ENCODE measurements at regions not wholly inside any gene's neighbourhood (a gene's known extent, or its start where the extent isn't known, plus 50 kb on each side); places are given as distances from the start of the nearest gene placed in this dataset.

- Histone ChIP-seq H3K4me1 (ENCODE audit: control extremely low read depth in 1 of 4, control insufficient read depth in 4 of 4, insufficient read depth in 4 of 4, low read length in 3 of 4) (no peaks in the 10 kb centered on the region), H3K27ac (ENCODE audit: insufficient read depth in 1 of 2, low read depth in 1 of 2, low read length in 2 of 2, poor library complexity in 1 of 2, severe bottlenecking in 2 of 2) (no peak overlapping the region), H3K4me3 (ENCODE audit: control insufficient read depth in 1 of 7, extremely low read depth in 1 of 7, insufficient read depth in 4 of 7, low read depth in 2 of 7, low read length in 6 of 7) (no peak overlapping the region), H3K9me3 (ENCODE audit: control extremely low read depth in 1 of 5, control insufficient read depth in 4 of 5, insufficient read depth in 2 of 5, low read depth in 1 of 5, low read length in 4 of 5) (no peaks in the 10 kb centered on the region), H3K36me3 (ENCODE audit: control insufficient read depth in 4 of 4, insufficient read depth in 4 of 4, low read length in 3 of 4) (no peaks in the 10 kb centered on the region), H3K27me3 (replicated peaks in 2 of 5; ENCODE audit: control insufficient read depth in 4 of 5, insufficient read depth in 5 of 5, low read length in 4 of 5) (no peaks in the 10 kb centered on the region)
- ChIA-PET CTCF (interaction anchor here (2.0 kb wide), 1 partner anchor 9 kb away, joined by 6 read pairs; no protein-coding TSS in a partner anchor), POLR2A (no interaction called here)
- DNase-seq: no peak
- WGBS (ENCODE audit: insufficient coverage): no CpG with 5 or more reads among the region's 1 CpG
Observed at GRCh38 chr4:31104043-31104442, 383.9 kb downstream of the PCDH7 start.

- WGBS (ENCODE audit: insufficient coverage): 100% methylated on average over 3 of the region's 3 CpGs
- DNase-seq: no peak
- Histone ChIP-seq H3K36me3 (ENCODE audit: control insufficient read depth in 4 of 4, insufficient read depth in 4 of 4, low read length in 3 of 4) (no peaks in the 10 kb centered on the region), H3K9me3 (ENCODE audit: control extremely low read depth in 1 of 5, control insufficient read depth in 4 of 5, insufficient read depth in 2 of 5, low read depth in 1 of 5, low read length in 4 of 5) (no peaks in the 10 kb centered on the region), H3K27me3 (replicated peaks in 2 of 5; ENCODE audit: control insufficient read depth in 4 of 5, insufficient read depth in 5 of 5, low read length in 4 of 5) (no peaks in the 10 kb centered on the region), H3K4me3 (ENCODE audit: control insufficient read depth in 1 of 7, extremely low read depth in 1 of 7, insufficient read depth in 4 of 7, low read depth in 2 of 7, low read length in 6 of 7) (no peak overlapping the region), H3K4me1 (ENCODE audit: control extremely low read depth in 1 of 4, control insufficient read depth in 4 of 4, insufficient read depth in 4 of 4, low read length in 3 of 4) (no peaks in the 10 kb centered on the region), H3K27ac (ENCODE audit: insufficient read depth in 1 of 2, low read depth in 1 of 2, low read length in 2 of 2, poor library complexity in 1 of 2, severe bottlenecking in 2 of 2) (no peak overlapping the region)
- ChIA-PET POLR2A (no interaction called here), CTCF (interaction anchor here (2.0 kb wide), 1 partner anchor 9 kb away, joined by 6 read pairs; no protein-coding TSS in a partner anchor)
Observed at GRCh38 chr4:31104577-31104976, 384.4 kb downstream of the PCDH7 start.

- POLR2A ChIA-PET: no interaction called here
- no peak for DNase-seq
- Histone ChIP-seq H3K4me1 (ENCODE audit: control extremely low read depth in 1 of 4, control insufficient read depth in 4 of 4, insufficient read depth in 4 of 4, low read length in 3 of 4) (no peaks in the 10 kb centered on the region), H3K36me3 (ENCODE audit: control insufficient read depth in 4 of 4, insufficient read depth in 4 of 4, low read length in 3 of 4) (no peaks in the 10 kb centered on the region), H3K27ac (ENCODE audit: insufficient read depth in 1 of 2, low read depth in 1 of 2, low read length in 2 of 2, poor library complexity in 1 of 2, severe bottlenecking in 2 of 2) (no peak overlapping the region), H3K27me3 (replicated peaks in 2 of 5; ENCODE audit: control insufficient read depth in 4 of 5, insufficient read depth in 5 of 5, low read length in 4 of 5) (no peaks in the 10 kb centered on the region), H3K4me3 (ENCODE audit: control insufficient read depth in 1 of 7, extremely low read depth in 1 of 7, insufficient read depth in 4 of 7, low read depth in 2 of 7, low read length in 6 of 7) (no peak overlapping the region), H3K9me3 (ENCODE audit: control extremely low read depth in 1 of 5, control insufficient read depth in 4 of 5, insufficient read depth in 2 of 5, low read depth in 1 of 5, low read length in 4 of 5) (no peaks in the 10 kb centered on the region)
- no CpG with 5 or more reads among the region's 1 CpG for WGBS (ENCODE audit: insufficient coverage)
- CTCF ChIA-PET: no interaction called here
Observed at GRCh38 chr4:31106419-31106818, 386.2 kb downstream of the PCDH7 start.

- no peaks in the 10 kb centered on the region for H3K9me3 ChIP-seq (ENCODE audit: control extremely low read depth in 1 of 5, control insufficient read depth in 4 of 5, insufficient read depth in 2 of 5, low read depth in 1 of 5, low read length in 4 of 5)
- no peak overlapping the region for H3K27ac ChIP-seq (ENCODE audit: insufficient read depth in 1 of 2, low read depth in 1 of 2, low read length in 2 of 2, poor library complexity in 1 of 2, severe bottlenecking in 2 of 2)
- CTCF ChIA-PET: no interaction called here
- H3K4me1 ChIP-seq (ENCODE audit: control extremely low read depth in 1 of 4, control insufficient read depth in 4 of 4, insufficient read depth in 4 of 4, low read length in 3 of 4): no peaks in the 10 kb centered on the region
- H3K36me3 ChIP-seq (ENCODE audit: control insufficient read depth in 4 of 4, insufficient read depth in 4 of 4, low read length in 3 of 4): no peaks in the 10 kb centered on the region
- no peak overlapping the region for H3K4me3 ChIP-seq (ENCODE audit: control insufficient read depth in 1 of 7, extremely low read depth in 1 of 7, insufficient read depth in 4 of 7, low read depth in 2 of 7, low read length in 6 of 7)
- 100% methylated on average over 1 of the region's 2 CpGs for WGBS (ENCODE audit: insufficient coverage)
- POLR2A ChIA-PET: no interaction called here
- DNase-seq: no peak
- H3K27me3 ChIP-seq (replicated peaks in 2 of 5; ENCODE audit: control insufficient read depth in 4 of 5, insufficient read depth in 5 of 5, low read length in 4 of 5): no peaks in the 10 kb centered on the region
Observed at GRCh38 chr4:31107362-31107761, 387.2 kb downstream of the PCDH7 start.

GRCh38 chr4:31108762-31109161, 388.6 kb downstream of the PCDH7 start:
- WGBS (ENCODE audit: insufficient coverage): no CpG with 5 or more reads among the region's 1 CpG
- POLR2A ChIA-PET: no interaction called here

GRCh38 chr4:31111790-31112189, 391.6 kb downstream of the PCDH7 start:
- H3K27me3 ChIP-seq (replicated peaks in 2 of 5; ENCODE audit: control insufficient read depth in 4 of 5, insufficient read depth in 5 of 5, low read length in 4 of 5): no peaks in the 10 kb centered on the region
- CTCF ChIA-PET: no interaction called here
- no peaks in the 10 kb centered on the region for H3K4me1 ChIP-seq (ENCODE audit: control extremely low read depth in 1 of 4, control insufficient read depth in 4 of 4, insufficient read depth in 4 of 4, low read length in 3 of 4)
- no peak overlapping the region for H3K4me3 ChIP-seq (ENCODE audit: control insufficient read depth in 1 of 7, extremely low read depth in 1 of 7, insufficient read depth in 4 of 7, low read depth in 2 of 7, low read length in 6 of 7)
- DNase-seq: no peak
- no peaks in the 10 kb centered on the region for H3K36me3 ChIP-seq (ENCODE audit: control insufficient read depth in 4 of 4, insufficient read depth in 4 of 4, low read length in 3 of 4)
- H3K9me3 ChIP-seq (ENCODE audit: control extremely low read depth in 1 of 5, control insufficient read depth in 4 of 5, insufficient read depth in 2 of 5, low read depth in 1 of 5, low read length in 4 of 5): no peaks in the 10 kb centered on the region
- H3K27ac ChIP-seq (ENCODE audit: insufficient read depth in 1 of 2, low read depth in 1 of 2, low read length in 2 of 2, poor library complexity in 1 of 2, severe bottlenecking in 2 of 2): no peak overlapping the region
- POLR2A ChIA-PET: no interaction called here

More at GRCh38 chr4:31108762-31109161, 388.6 kb downstream of the PCDH7 start:
- Histone ChIP-seq H3K9me3 (ENCODE audit: control extremely low read depth in 1 of 5, control insufficient read depth in 4 of 5, insufficient read depth in 2 of 5, low read depth in 1 of 5, low read length in 4 of 5) (no peaks in the 10 kb centered on the region), H3K27ac (ENCODE audit: insufficient read depth in 1 of 2, low read depth in 1 of 2, low read length in 2 of 2, poor library complexity in 1 of 2, severe bottlenecking in 2 of 2) (no peak overlapping the region), H3K27me3 (replicated peaks in 2 of 5; ENCODE audit: control insufficient read depth in 4 of 5, insufficient read depth in 5 of 5, low read length in 4 of 5) (no peaks in the 10 kb centered on the region), H3K36me3 (ENCODE audit: control insufficient read depth in 4 of 4, insufficient read depth in 4 of 4, low read length in 3 of 4) (no peaks in the 10 kb centered on the region), H3K4me3 (ENCODE audit: control insufficient read depth in 1 of 7, extremely low read depth in 1 of 7, insufficient read depth in 4 of 7, low read depth in 2 of 7, low read length in 6 of 7) (no peak overlapping the region), H3K4me1 (ENCODE audit: control extremely low read depth in 1 of 4, control insufficient read depth in 4 of 4, insufficient read depth in 4 of 4, low read length in 3 of 4) (no peaks in the 10 kb centered on the region)
- CTCF ChIA-PET: no interaction called here
- no peak for DNase-seq

- DNase-seq: no peak
- Histone ChIP-seq H3K36me3 (ENCODE audit: control insufficient read depth in 4 of 4, insufficient read depth in 4 of 4, low read length in 3 of 4) (no peaks in the 10 kb centered on the region), H3K27ac (ENCODE audit: insufficient read depth in 1 of 2, low read depth in 1 of 2, low read length in 2 of 2, poor library complexity in 1 of 2, severe bottlenecking in 2 of 2) (no peak overlapping the region), H3K4me1 (ENCODE audit: control extremely low read depth in 1 of 4, control insufficient read depth in 4 of 4, insufficient read depth in 4 of 4, low read length in 3 of 4) (no peaks in the 10 kb centered on the region), H3K4me3 (ENCODE audit: control insufficient read depth in 1 of 7, extremely low read depth in 1 of 7, insufficient read depth in 4 of 7, low read depth in 2 of 7, low read length in 6 of 7) (no peak overlapping the region), H3K9me3 (ENCODE audit: control extremely low read depth in 1 of 5, control insufficient read depth in 4 of 5, insufficient read depth in 2 of 5, low read depth in 1 of 5, low read length in 4 of 5) (no peaks in the 10 kb centered on the region), H3K27me3 (replicated peaks in 2 of 5; ENCODE audit: control insufficient read depth in 4 of 5, insufficient read depth in 5 of 5, low read length in 4 of 5) (no peaks in the 10 kb centered on the region)
- ChIA-PET CTCF (no interaction called here), POLR2A (no interaction called here)
- no CpG with 5 or more reads among the region's 6 CpGs for WGBS (ENCODE audit: insufficient coverage)
Observed at GRCh38 chr4:31114816-31115215, 394.6 kb downstream of the PCDH7 start.

Data from common myeloid progenitor, CD34-positive (primary cell).